ENCODE measurements at regions not wholly inside any gene's neighbourhood (a gene's known extent, or its start where the extent isn't known, plus 50 kb on each side); places are given as distances from the start of the nearest gene placed in this dataset.
A peak's percentile ranks its signal among the peaks of the same experiment; 100 is the strongest.
"Not testable (repeated sequence)": the region's sequence is repeated elsewhere in the genome, so short reads cannot be mapped to it uniquely, and the experiment has no call there.

- in situ Hi-C loops (cut with HindIII; ENCODE audit: low pct_ligation_motif_present, low pct_unique_long_range_greater_than_20kb, low sequenced_read_pairs); DNase-seq: not testable (repeated sequence)
Observed at GRCh38 chr7:125181569-125182267, 252.1 kb upstream of the POT1 start.

DNA sequence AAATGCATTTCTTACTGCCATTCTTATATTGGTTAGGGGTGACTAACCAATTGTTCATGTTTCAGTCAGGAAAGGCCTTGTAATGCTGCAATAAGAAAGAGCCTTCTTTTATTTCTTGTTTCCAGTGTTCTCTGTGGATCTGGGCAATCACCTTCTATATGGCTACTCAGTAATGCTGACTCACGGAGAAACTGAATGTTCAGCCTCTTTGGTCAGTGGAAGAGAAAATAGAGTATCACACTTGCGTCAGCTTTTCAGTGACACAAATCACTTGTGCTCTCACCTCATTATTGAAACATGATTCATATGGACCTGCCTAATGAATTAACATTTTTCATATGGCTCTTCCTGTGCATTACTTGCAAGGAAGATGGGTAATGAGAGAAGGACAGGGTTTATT is 243.9 kb upstream of the POT1 start:
- DNase-seq, result no peak
- in situ Hi-C loops (cut with HindIII; ENCODE audit: low pct_ligation_motif_present, low pct_unique_long_range_greater_than_20kb, low sequenced_read_pairs), result no loop called here

DNA sequence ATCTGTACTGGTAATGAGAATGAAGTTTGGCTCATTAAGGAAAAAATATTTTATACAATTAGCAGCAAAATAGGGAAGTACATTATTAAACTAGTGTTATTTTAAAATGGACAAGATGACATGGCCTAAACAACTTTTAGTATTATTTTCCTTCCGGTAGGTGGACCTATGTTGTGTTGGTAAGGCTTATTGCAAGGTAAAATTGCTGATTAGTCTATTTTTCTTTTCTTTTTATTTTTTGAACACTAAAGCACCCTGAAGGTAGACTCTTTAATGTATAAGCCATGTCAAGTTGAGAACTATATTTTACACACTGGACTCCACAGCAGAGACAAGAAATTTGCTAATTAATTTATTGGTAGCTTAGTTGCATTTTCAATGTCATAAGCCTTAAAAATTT is 239.5 kb upstream of the POT1 start:
- no peak for DNase-seq
- in situ Hi-C loops (cut with HindIII; ENCODE audit: low pct_ligation_motif_present, low pct_unique_long_range_greater_than_20kb, low sequenced_read_pairs), result no loop called here

DNA sequence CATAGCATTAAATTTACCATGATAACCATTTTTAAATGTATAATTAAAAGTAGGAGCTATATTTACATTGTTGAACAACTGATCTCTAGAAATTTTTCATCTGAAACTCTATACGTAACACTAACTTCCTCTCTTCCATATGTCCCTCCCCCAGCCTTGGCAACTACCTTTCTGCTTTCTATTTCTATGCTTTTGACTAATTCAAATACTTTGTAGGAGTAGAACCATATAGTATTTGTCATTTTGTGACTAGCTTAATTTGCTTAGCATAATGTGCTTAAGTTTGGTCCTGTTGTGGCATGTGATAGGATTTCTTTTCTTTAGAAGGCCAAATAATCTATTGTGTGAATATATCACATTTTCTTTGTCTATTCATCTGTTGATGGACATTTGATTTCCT is 225.3 kb upstream of the POT1 start:
- DNase-seq, result no peak
- in situ Hi-C loops (cut with HindIII; ENCODE audit: low pct_ligation_motif_present, low pct_unique_long_range_greater_than_20kb, low sequenced_read_pairs), result no loop called here

DNA sequence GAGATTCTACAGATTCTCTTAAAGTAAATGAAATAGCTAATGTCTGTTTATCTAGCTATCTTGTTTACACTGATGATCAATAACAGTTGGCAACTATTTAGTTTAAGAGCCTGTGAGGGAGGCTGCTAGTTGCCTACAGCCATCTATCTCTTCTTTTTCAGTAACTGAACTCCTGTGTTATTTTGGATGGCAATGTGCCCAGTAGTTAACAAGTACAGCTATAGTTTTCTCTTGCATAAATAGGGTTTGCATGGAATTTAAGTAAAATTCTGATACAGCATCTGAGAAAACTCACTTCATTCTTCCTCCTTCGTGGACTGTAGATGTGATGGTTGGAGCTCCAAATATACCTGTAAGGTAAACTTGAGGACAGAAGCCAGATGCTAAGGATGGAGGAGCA is 219.5 kb upstream of the POT1 start:
- in situ Hi-C loops (cut with HindIII; ENCODE audit: low pct_ligation_motif_present, low pct_unique_long_range_greater_than_20kb, low sequenced_read_pairs), result no loop called here
- DNase-seq, result no peak

GRCh38 chr7:125147047-125147446 is 217.4 kb upstream of the POT1 start:
- in situ Hi-C loops (cut with HindIII; ENCODE audit: low pct_ligation_motif_present, low pct_unique_long_range_greater_than_20kb, low sequenced_read_pairs), result no loop called here
- DNase-seq, result no peak

DNA sequence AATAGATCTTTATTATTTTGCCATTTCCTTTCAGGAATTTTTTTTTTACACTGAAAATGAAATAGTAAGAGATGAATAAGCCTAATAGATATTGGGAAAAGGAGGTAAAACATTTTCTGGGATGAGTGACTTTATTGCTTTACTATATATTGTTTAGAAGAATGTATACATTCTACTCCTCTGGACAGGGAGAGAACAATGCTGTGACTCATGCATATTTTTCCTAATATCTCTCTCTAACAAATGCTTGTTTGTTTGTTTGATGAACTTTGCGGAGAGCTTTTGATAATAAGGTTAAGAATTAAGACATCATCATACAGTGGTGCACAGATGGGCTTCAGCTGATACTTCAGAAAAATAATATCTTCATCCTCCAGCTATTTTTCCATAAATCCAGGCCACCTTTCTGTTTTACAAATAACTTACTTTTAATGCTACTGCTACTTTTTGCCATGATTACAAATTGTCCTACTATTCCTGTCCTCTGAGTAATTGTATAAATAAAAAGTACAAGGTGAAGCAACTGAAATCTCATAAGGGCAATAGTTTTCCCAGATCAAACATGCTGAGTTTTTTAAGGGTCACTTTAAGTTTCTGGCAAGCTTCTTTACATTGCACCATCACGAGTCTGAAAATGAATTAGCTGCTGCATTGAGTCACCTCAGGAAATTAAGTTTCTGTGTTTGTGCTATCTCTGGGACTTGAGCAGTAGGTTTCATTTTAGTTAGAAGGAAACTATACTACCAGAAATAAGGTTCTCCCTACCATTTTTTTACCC is 207.3 kb upstream of the POT1 start:
- DNase-seq, result no peak
- in situ Hi-C loops (cut with HindIII; ENCODE audit: low pct_ligation_motif_present, low pct_unique_long_range_greater_than_20kb, low sequenced_read_pairs), result no loop called here

- in situ Hi-C loops (cut with HindIII; ENCODE audit: low pct_ligation_motif_present, low pct_unique_long_range_greater_than_20kb, low sequenced_read_pairs), result no loop called here
- DNase-seq, result no peak
Observed at GRCh38 chr7:125136341-125136740, 206.7 kb upstream of the POT1 start.

- DNase-seq, result no peak
- in situ Hi-C loops (cut with HindIII; ENCODE audit: low pct_ligation_motif_present, low pct_unique_long_range_greater_than_20kb, low sequenced_read_pairs), result no loop called here
Observed at GRCh38 chr7:125130173-125130572, 200.5 kb upstream of the POT1 start.

DNA sequence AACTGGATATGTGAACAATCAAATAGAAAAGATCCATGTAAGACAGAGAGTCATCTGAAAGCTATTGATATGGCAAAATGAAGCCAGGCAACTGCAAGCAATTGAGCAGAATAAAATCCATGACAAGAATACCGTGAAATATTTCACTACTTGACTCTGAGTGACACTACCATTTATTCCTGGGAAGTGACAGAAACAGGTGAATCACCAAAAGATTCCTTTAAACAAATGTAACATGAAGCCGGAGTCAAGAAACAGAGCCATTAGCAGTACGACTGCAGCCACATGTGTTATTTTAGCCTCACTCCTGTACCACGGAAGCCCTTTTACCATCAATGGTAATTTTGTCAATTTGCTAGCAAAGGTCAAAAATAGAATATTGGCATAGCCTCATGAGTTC is 197.7 kb upstream of the POT1 start:
- in situ Hi-C loops (cut with HindIII; ENCODE audit: low pct_ligation_motif_present, low pct_unique_long_range_greater_than_20kb, low sequenced_read_pairs), result no loop called here
- no peak for DNase-seq

DNA sequence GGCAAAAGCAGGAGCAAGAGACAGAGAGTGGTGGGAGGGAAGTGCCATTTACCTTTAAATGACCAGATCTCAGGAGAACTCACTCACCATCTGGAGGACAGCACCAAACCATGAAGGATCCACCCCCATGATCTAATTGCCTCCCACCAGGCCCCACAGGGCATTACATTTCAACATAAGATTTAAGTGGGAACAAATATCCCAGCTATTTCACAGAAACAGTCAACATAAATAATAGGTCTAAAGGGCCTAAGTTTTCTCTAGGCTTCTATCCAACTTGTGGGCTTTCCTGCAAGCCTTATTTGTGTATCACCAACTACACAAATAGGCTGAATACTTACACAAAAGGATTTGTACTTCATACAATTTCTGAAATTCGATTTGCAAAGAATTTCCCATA is 196.8 kb upstream of the POT1 start:
- in situ Hi-C loops (cut with HindIII; ENCODE audit: low pct_ligation_motif_present, low pct_unique_long_range_greater_than_20kb, low sequenced_read_pairs), result no loop called here
- no peak for DNase-seq

DNA sequence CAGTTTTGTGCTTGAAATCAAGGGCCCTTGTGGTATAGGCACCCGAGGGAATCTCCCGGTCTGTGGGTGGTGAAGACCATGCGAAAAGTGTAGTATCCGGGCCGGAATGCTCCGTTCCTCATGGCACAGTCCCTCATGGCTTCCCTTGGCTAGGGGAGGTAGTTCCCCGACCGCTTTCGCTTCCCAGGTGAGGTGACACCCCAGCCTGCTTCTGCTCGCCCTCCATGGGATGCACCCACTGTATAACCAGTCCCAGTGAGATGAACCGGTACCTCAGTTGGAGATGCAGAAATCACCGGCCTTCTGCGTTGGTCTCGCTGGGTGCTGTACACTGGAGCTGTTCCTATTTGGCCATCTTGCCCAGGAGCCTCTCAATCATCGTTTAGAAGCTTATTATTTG is 195.7 kb upstream of the POT1 start:
- in situ Hi-C loops (cut with HindIII; ENCODE audit: low pct_ligation_motif_present, low pct_unique_long_range_greater_than_20kb, low sequenced_read_pairs), result no loop called here
- DNase-seq, result no peak

DNA sequence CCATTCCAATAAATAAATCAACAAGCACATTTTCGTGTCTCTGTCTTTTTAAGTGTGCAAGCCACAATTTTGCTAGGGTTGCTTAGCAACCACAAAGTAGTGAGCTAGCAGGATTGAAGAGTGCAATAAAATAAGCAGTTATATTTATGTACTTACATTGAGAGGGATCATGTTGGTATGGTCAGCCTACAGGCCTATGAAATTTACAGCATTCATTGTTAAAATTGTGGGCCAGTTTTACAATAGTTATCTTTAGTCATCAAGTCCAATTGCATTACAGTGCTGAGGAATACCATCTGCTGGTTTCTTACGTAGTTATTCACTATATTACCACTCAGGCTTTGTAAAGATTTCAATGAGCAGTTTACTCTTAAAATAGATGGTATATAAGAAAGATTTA is 192.5 kb upstream of the POT1 start:
- in situ Hi-C loops (cut with HindIII; ENCODE audit: low pct_ligation_motif_present, low pct_unique_long_range_greater_than_20kb, low sequenced_read_pairs), result no loop called here
- DNase-seq, result no peak

DNA sequence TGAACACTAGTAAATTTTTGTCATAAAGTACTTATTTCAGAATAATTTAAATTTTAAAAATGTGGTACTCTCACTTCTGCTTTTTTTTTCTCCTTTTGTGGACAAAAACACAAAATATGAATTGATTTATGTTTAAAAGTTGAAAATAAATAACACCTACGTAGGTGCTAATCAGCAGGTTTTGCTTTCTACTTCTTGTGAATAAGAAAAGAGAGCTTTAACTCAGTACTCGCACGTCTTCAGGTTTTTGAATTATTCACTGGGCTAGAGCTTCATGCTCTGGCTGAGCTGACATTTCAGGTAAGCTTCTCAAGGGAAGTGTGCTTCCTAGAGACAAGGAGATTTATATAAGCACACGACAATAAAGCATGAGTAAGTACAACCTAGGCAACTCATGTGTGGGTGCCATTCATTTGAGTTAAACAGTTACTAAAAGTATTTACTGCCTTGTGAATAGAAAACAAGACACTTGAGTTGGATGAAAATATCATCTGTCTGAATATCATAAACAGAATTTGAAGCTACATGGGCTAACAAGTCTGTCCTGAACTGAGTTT is 190.0 kb upstream of the POT1 start:
- in situ Hi-C loops (cut with HindIII; ENCODE audit: low pct_ligation_motif_present, low pct_unique_long_range_greater_than_20kb, low sequenced_read_pairs), result no loop called here
- no peak for DNase-seq

GRCh38 chr7:125118444-125118843 is 188.8 kb upstream of the POT1 start:
- DNase-seq, result no peak
- in situ Hi-C loops (cut with HindIII; ENCODE audit: low pct_ligation_motif_present, low pct_unique_long_range_greater_than_20kb, low sequenced_read_pairs), result no loop called here

- in situ Hi-C loops (cut with HindIII; ENCODE audit: low pct_ligation_motif_present, low pct_unique_long_range_greater_than_20kb, low sequenced_read_pairs), result no loop called here
- DNase-seq, result no peak
Observed at GRCh38 chr7:125112850-125113249, 183.2 kb upstream of the POT1 start.

DNA sequence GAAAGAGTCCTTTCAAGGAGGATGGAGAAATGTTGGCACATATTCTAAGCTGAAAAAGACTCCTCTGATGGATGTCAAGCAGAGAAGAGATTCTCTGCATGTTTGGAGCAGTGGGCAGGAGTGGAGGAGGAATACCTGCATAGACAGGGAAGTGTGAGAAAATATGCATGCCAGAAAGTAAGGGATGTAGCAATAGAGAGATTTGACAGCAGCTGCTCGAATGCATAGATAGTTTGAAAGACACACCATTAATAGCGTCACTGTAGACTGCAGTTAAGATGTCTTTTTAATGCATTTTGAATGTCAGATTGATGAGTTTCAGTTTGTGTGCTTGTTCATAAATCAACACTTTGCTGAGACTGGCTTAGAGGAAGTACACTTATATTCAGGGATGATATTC is 169.9 kb upstream of the POT1 start:
- in situ Hi-C loops (cut with HindIII; ENCODE audit: low pct_ligation_motif_present, low pct_unique_long_range_greater_than_20kb, low sequenced_read_pairs), result no loop called here
- DNase-seq, result no peak

DNA sequence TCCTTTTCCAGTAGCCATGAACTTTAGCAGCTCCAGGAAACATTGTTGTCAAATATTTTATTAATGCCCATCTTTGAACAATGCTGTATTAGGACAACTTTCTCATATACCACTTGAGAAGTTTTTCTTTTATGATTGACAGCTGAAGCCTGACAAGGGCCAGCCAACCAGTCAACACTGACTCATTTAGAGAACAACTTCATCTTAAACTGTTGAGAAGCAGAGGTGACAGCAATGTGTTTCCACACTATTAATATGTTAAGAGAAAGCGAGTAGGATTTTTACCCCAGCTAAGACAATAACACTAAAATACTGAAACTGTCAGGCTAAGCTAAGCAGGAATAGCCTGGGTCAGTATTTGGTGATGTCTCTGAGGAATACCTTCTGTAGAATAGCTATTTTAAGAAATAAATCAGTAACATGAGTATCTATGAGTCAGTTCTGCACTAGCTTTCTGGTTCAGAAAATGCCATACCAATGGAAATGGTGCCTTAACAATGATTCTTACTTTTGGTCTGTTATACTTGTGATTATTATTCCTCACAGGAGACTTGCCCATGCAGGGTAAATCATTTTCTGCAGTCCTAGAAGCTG is 168.8 kb upstream of the POT1 start:
- in situ Hi-C loops (cut with HindIII; ENCODE audit: low pct_ligation_motif_present, low pct_unique_long_range_greater_than_20kb, low sequenced_read_pairs), result no loop called here
- no peak for DNase-seq

- peak; percentile 16 for DNase-seq
- in situ Hi-C loops (cut with HindIII; ENCODE audit: low pct_ligation_motif_present, low pct_unique_long_range_greater_than_20kb, low sequenced_read_pairs), result no loop called here
Observed at GRCh38 chr7:125090596-125090995, 161.0 kb upstream of the POT1 start.

- in situ Hi-C loops (cut with HindIII; ENCODE audit: low pct_ligation_motif_present, low pct_unique_long_range_greater_than_20kb, low sequenced_read_pairs), result no loop called here
- DNase-seq, result no peak
Observed at GRCh38 chr7:125089171-125089570, 159.5 kb upstream of the POT1 start.

All from ACHN (cell line).